NCI-H446 (cell line): ENCODE measurements at regions not wholly inside any gene's neighbourhood (a gene's known extent, or its start where the extent isn't known, plus 50 kb on each side); places are given as distances from the start of the nearest gene placed in this dataset.

Experiments
- DNase-seq, 2 experiments: peaks; one replicate each; lab custom pipeline; 2025; lab: John Stamatoyannopoulos, UW

GRCh38 chr6:165721356-165721755 is 58.3 kb upstream of the PDE10A start:
- DNase-seq, result no peak

DNA sequence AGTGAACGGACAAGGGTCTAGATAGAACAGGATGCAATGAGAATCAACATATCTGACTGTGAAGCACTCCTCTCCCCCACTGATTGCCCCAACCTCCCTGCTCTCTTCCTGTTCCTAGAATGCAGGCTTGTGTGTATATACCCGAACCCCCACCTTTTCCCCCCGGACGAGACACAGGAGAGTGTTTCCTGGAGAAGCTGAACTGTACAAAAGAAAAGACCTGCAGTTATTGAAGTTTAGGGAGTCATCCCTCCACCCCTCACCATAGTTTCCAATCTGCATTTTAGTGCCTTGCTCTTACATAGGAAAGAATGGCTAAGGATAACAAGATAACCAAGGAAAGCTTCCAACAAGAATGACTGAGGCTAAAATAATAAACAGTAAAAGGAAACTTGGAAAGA is 55.5 kb upstream of the PDE10A start:
- DNase-seq, result no peak

DNA sequence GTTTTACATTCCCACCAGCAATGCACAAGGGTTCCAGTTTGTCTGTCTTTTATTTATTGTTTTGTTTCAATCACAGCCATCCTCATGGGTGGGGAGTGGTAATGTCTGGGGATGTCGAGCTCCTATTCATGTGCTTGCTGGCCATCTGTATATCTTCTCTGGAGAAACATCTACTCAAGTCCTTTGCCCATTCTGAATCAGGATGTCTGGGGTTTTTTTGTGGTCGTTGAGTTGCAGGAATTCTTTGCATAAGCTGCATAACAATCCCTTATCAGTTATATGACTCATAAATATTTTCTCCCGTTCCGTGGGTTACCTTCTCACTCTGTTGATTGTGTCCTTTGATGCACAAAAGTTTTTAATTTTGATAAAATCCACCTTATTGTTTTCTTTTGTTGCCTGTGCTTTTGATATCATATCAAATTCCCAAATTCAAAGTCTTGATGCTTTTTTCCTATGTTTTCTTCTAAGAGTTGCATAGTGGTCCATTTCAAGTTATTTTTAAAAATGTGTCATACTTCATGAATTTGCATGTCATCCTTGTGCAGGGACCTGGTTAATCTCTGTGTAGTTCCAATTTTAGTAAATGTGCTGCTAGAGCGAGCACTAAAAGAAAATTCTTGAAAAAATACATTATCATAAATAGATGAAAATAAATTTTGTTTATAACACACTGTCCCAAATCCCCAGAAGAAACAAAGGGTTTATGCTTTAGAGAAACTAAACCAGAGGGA is 54.9 kb upstream of the PDE10A start:
- no peak for DNase-seq

DNA sequence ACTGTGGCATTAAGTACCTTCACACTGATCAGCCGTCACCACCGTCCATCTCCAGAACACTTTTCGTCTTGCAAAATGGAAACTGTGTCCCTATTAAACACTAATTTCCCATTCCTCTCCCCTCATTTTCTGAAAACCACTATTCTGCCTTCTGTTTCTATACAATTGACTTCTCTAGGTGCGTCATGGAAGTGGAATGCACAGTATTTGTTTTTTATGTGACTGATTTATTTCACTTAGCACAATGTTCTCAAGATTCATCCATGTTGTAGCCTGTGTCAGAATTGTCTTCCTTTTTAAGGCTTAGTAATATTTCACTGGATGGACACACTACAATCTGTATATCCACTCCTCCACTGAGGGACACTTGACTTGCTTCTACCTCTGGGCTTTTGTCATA is 53.8 kb upstream of the PDE10A start:
- DNase-seq, result no peak

DNA sequence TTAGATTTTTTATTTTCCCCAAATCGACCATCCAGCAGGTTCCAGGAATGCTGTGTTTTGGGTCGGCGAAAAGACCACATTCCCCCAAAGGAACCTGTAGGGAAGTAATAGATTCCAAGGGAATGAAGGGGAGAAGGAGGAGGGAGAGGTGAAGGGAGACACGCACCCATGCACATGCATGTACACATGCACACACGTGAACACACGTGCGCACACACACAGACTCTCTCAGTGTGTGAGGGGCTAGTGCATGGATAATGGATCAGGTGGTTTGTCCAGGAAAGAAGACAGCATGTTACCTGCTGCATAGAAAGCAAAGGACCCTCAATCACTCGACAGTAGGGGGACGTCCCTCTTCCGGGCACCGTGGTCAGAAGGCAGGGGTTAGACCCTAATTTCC is 52.4 kb upstream of the PDE10A start:
- no peak for DNase-seq

DNA sequence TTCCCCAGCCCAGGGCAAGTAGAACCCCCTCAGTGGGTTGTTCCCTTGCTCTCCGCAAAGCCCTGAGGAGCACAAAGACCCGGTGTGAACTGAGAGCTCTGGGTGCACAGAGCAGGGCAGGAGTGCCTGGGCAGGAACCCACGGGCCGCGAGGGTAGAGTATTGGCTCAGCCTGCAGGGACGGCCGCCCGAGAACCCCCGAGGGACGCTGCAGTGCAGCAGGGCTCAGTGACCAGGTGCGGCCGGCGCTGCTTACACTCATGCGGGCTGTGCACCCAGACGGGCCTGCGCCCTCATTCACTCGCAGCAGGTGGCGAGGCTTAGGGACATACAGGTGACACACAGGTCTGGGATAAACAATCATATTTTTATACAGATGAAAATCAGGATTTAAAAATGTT is 51.9 kb upstream of the PDE10A start:
- DNase-seq, result no peak

- DNase-seq, result no peak
These were observed 50.9 kb upstream of the PDE10A start for GRCh38 chr6:165713845-165714466.
